NCI-H345 treated with DMSO at 0.1 percent for 48 hours (cell line): ENCODE measurements at regions not wholly inside any gene's neighbourhood (a gene's known extent, or its start where the extent isn't known, plus 50 kb on each side); places are given as distances from the start of the nearest gene placed in this dataset.

ENCODE experiments used
- DNase-seq: peaks from one replicate; lab custom pipeline; 2025; ENCODE audit not compliant: unreplicated experiment; lab: John Stamatoyannopoulos, UW

- no peak for DNase-seq
Measured at GRCh38 chr4:53818104-53818503, 226.8 kb upstream of the LNX1 start.

DNA sequence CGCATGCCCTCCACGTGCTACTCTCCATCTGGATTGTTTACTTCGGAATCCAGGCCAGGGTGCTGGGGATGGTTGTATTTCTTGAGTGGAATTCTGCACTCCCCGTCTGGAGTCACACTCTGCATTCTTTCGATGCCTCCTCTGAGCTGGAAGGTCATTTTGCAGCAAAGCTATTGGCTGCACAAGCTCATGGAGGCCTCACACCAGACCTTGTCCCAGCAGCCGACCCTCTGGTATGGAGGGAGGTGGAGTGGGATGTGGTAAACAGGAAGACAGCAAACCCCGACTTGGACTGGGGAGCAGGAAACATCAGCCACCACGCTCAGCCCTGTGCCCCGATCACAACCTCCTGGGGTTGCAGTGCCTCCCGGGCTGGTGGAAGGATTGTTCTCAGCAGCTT lies 225.3 kb upstream of the LNX1 start:
- DNase-seq, result no peak

GRCh38 chr4:53815281-53815680 lies 224.0 kb upstream of the LNX1 start:
- DNase-seq, result no peak

DNA sequence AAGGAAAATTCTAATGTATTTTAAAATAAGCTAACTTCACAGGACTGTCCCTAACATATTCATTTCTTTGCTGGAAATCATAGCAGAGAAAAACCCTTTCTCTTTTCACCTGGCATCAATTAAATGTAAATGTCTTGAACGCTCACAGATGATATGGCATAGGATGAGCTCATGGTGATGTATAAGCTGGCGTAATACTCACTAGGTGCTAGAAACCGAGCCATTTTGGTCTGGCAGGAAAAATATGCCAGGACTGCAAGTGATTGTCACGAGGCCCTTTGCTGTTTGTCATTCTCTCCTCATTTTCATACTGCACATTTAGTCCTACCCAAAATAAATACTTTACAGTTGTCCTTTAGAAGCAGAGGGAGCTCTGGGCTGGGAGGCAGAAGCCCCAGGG lies 222.7 kb upstream of the LNX1 start:
- DNase-seq, result no peak

DNA sequence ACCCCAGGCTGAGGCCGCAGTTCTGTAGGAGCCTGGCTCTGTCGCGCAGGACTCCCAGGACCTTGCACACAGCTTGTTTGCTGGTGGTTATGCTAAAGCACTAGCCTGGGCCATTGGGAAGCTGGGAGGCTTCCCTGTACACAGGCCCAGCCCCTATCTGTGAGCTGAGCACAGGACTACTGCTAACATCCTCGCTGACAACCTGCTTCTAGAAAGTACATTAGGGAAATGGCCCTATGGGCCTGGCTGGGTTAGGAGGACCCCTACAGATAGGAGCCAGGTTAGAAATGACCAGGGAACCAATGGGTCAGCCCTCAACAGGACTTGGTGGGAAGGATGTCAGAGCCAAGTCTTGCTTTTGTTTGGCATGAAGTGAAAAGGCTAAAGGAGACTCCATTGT lies 219.4 kb upstream of the LNX1 start:
- DNase-seq, result no peak

GRCh38 chr4:53809816-53810215 lies 218.5 kb upstream of the LNX1 start:
- no peak for DNase-seq

DNA sequence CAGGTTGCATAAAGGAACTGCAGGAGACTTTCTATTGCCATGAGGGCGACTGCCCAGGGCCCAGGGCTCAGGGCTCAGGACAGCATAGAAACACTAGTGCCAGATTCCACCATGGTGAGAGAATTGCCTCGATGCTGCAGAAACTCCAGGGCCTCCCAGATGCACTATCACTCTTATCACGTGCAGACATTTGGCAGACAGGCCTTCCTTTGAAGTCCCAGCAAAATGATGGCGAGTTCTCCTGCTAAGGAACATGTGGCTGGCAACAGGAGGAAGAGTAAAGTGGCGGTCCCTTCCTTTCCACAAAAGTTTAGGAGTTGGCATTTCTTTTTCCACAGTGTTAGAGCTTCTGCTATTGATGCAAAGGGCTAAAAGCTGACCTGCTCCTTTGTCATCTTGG lies 214.0 kb upstream of the LNX1 start:
- DNase-seq, result no peak

DNA sequence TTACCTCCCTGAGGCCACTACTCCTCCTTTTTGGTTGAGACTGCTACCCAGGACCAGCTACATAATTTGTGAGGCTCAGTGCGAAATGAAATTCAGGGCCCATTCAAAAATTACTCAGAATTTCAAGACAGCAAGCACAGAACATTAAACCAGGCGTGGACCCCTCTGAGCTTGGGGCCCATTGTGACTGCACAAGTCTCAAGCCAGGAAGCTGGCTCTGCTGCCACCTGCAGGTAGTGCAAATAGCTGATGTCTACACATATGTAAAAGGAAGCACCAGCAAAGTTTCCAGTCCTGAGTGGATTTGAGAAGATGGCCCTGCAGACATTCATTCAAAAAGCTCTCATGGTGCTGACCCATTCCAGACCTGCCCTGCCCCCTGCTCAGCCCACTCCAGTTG lies 213.4 kb upstream of the LNX1 start:
- no peak for DNase-seq

DNA sequence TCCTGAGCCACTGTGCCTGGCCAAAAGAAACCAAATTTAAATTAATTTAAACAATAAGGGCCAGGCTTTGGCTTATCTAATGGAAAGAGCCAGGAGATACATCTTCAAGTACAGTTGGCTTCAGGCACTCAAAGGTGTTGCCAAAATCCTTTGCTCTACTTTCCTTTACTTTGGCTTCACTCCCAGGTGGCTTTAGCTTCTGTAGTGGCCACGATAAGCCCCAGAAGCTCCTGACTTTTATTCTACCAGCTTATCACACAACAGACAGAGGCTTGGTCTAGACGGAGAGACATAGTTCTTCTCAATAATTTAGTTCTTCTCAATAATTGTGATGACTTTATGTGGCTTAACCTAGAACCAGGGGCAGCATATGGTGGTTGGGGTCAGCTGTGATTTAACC lies 211.2 kb upstream of the LNX1 start:
- DNase-seq, result no peak

- no peak for DNase-seq
Measured at GRCh38 chr4:53801373-53801772, 210.1 kb upstream of the LNX1 start.

DNA sequence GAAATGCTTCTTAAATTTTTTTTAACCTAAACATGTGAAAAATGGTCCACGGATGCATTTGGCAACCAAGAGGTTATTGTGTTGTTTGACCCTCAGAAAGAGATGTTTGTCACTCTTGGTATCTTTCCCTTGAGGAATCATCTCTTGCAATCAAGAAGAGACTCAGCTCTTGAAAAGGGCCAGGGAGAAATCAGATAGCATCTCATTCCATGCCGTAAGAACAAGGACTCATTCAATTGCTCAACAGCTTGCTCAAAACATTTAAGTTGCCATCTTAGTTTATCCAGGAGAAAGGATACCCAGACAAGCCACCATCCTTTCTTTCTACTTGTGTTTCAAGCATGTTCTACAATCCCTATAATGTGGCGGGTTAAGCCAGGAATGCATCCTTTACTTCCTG lies 209.5 kb upstream of the LNX1 start:
- DNase-seq, result no peak

- DNase-seq, result no peak
Measured at GRCh38 chr4:53793096-53793495, 201.8 kb upstream of the LNX1 start.

GRCh38 chr4:53790286-53790685 lies 199.0 kb upstream of the LNX1 start:
- no peak for DNase-seq

DNA sequence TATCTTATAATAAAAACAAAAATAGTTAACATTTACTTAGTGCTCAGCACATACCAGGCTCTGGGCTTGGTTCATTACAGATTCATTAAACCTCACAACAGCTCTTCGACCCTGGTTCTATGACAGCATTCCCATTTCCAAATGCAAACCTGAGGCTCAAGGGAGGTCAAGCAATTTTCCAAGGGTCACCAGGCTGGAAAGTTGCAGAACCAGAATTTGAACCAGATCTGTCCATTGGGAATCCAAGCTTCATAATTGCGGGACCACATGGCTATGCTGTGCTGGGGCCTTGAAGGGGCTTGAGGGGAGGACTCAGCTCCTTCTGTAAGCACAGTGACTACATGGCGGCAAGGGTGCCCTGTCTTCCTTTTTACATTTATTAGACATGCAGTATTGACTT lies 197.3 kb upstream of the LNX1 start:
- no peak for DNase-seq

DNA sequence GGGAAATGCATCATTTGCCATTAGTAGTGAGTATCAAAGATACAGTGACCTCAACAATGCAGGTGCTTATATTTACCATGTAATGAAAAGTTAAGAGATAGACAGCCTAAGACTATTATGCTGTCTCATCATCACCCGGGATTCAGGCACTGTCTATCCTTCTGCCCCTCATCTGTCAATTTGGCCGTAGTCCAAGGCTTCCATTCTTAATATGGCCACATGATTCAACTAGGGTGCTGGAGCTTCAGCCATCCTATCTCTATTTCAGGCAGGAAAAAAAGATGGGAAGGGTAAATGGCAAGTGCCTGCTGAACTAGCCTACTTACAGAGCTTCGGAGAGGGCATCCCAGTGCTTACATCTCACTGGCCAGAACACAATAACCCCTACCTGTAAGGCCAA lies 196.7 kb upstream of the LNX1 start:
- DNase-seq, result no peak

GRCh38 chr4:53786632-53787031 lies 195.3 kb upstream of the LNX1 start:
- DNase-seq, result no peak

- DNase-seq, result no peak
Measured at GRCh38 chr4:53785996-53786395, 194.7 kb upstream of the LNX1 start.

DNA sequence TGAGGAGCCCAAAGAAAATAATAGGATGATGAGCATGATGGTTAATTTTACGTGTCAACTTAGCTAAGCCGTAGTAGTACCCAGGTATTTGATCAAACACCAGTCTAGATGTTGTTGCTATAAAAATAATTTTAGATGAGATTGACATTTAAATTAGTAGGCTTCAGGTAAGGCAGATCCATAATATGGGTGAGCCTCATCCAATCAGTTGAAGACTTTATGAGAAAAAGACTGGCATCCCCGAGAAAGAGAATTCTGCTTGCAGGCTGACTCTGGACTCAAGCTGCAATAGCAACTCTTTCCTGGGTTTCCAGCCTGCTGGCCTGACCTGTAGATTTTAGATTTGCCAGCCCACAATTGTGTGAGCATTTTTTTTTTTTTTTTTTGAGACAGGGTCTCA lies 192.8 kb upstream of the LNX1 start:
- no peak for DNase-seq

DNA sequence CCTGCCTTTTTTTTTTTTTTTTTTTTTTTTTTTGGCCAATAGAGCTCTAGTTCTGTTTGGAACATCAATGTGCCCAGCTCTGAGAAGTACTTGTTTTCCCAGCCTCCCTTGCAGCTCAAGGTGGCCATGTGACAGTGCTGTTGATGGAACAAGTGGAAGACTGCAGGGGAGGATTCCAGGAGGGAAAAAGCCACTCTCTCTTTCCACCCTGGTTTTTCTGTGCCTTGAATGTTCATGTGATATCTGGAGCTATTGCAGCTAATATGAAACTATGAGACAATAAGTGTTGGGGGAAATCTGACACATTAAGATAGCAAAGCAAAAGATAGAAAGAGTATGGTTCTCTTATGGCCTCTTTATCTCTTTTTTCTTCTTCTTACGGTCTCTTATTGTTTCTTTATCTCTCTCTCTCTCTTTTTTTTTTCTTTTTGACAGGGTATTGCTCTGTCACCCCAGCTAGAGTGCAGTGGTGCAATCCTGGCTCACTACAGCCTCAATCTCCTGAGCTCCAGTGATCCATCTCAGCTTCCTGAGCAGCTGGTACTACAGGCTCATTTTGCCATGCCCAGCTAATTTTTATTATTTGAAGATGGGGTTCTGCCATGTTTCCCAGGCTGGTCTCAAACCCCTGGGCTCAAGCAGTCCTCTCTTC lies 192.0 kb upstream of the LNX1 start:
- DNase-seq, result no peak

GRCh38 chr4:53782458-53782845 lies 191.2 kb upstream of the LNX1 start:
- DNase-seq, result no peak

DNA sequence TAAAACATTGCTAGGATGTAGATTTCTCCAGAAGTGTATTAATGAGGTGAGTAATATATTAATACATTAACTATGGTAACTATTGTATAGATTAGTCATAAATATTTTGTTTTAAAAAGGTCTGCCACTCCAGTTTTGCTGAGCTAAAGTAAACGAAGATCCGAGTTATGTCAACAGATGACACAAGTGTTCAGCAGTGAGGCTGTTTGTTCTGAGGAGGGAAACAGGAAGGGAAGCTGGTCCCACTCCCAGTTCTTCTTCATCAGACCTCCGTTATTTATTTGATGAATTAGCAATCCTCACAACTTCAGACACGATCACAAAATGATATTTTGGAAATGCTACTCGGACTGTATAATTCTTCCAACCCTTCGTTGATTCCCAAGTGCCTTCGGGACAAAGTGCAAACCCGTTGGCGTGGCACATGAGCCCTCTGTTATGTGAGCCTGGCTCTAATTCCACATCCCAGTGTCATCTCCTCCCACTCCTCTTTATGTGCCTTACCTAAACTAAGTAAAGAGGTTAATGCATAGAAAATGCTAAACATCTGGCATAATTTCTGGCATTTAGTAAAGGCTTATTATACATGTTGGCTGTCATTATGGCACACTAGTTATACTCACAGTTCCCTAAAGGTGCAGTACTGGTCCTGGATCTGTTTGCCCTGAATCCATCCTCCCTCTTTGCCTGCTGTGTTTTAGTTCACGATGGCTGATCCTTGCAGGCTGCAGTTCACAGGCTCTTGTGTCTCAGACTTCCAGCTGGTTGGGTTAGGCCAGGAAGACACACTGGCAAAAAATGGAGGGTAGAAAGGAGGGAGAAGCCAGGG lies 190.6 kb upstream of the LNX1 start:
- no peak for DNase-seq

- no peak for DNase-seq
Measured at GRCh38 chr4:53780736-53781400, 189.6 kb upstream of the LNX1 start.
